Calu3 (cell line): ENCODE measurements at regions not wholly inside any gene's neighbourhood (a gene's known extent, or its start where the extent isn't known, plus 50 kb on each side); places are given as distances from the start of the nearest gene placed in this dataset.

Source experiments
- BruUV-seq: library from RNA; stranded (reverse); fragments of 400-500 nt; replicated peaks from 2 replicates; lab custom pipeline; 2021; lab: Mats Ljungman, UMichigan
- CTCF ChIA-PET: fragments of 300-600 bp; sonication (Branson Sonifier 250); formaldehyde crosslinking; loops from one replicate; lab custom pipeline; 2022; ENCODE audit warnings: antibody characterized with exemption; lab: Charles Lee
- DNase-seq: peaks from one replicate; pipeline ENCODE4 v3.0.0; 2022
- H3K27ac Mint-ChIP-seq: one replicate; pipeline ENCODE4 v1.8.0; 2022; ENCODE audit warnings: mixed read lengths; ENCODE audit not compliant: unreplicated experiment
- H3K27me3 Mint-ChIP-seq: one replicate; pipeline ENCODE4 v1.8.0; 2022; ENCODE audit warnings: mixed read lengths; ENCODE audit not compliant: unreplicated experiment
- H3K36me3 Mint-ChIP-seq: one replicate; pipeline ENCODE4 v1.8.0; 2022; ENCODE audit warnings: mild to moderate bottlenecking, moderate library complexity, mixed read lengths; ENCODE audit not compliant: insufficient read depth, unreplicated experiment
- H3K4me1 Mint-ChIP-seq: one replicate; pipeline ENCODE4 v1.8.0; 2022; ENCODE audit warnings: mild to moderate bottlenecking, low read depth, mixed read lengths; ENCODE audit not compliant: unreplicated experiment
- H3K4me3 Mint-ChIP-seq: one replicate; pipeline ENCODE4 v1.8.0; 2022; ENCODE audit warnings: mild to moderate bottlenecking, low read depth, moderate library complexity, mixed read lengths; ENCODE audit not compliant: unreplicated experiment
- H3K9me3 Mint-ChIP-seq: one replicate; pipeline ENCODE4 v1.8.0; 2022; ENCODE audit warnings: low read depth, mixed read lengths; ENCODE audit not compliant: unreplicated experiment
- CTCF ChIP-seq: fragments of 200-600 bp; IDR thresholded peaks from one replicate; pipeline ENCODE4 v1.8.0; 2022; ENCODE audit warnings: antibody characterized with exemption; ENCODE audit not compliant: unreplicated experiment
- intact Hi-C: fragments of 100-400 bp; cut with micrococcal nuclease; formaldehyde crosslinking; loops from one replicate; pipeline ENCODE4 v1.10.0; 2022; ENCODE audit not compliant: unreplicated experiment

- DNase-seq, result no peak
- no peak overlapping the region for H3K27ac Mint-ChIP-seq
These were observed 120.2 kb upstream of the PJA1 start for GRCh38 chrX:69285401-69285877.

DNA sequence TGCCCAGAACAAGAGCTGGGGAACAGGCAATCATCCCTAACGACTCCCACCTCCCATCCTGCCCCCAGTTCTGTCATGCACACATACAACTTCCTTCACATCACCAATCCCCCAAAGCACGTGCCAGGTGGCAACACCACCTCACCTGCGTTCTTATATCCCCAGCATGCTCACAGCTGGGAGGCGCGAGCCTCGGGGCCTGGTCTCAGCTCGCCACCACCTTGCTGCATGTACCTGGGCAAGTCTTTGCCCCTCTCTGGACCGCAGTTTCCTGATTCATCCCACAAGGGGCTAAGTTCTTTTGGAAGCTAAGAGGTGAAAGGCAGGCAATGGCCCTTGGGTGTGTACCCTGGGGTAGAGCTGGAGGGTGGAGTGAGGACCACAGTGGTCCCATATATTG, 119.2 kb upstream of the PJA1 start:
- CTCF ChIA-PET, result no interaction called here
- Mint-ChIP-seq H3K4me1 (peaks cover 8% of the 10 kb centered on the region), H3K9me3 (no peaks in the 10 kb centered on the region), H3K4me3 (no peak overlapping the region), H3K27me3 (no peaks in the 10 kb centered on the region), H3K36me3 (no peaks in the 10 kb centered on the region), H3K27ac (no peak overlapping the region)
- no peak for TF ChIP-seq CTCF
- no TSS peak for BruUV-seq
- intact Hi-C loops, result loop anchor here (5.0 to 10.0 kb wide), 2 partner anchors 62 to 130 kb away; no protein-coding TSS in a partner anchor
- no peak for DNase-seq

More at GRCh38 chrX:69285401-69285877, 120.2 kb upstream of the PJA1 start:
- TF ChIP-seq CTCF, result no peak
- H3K9me3 Mint-ChIP-seq, result no peaks in the 10 kb centered on the region
- no TSS peak for BruUV-seq
- no peaks in the 10 kb centered on the region for H3K36me3 Mint-ChIP-seq
- intact Hi-C loops, result loop anchor here (5.0 to 10.0 kb wide), 2 partner anchors 102 to 131 kb away; no protein-coding TSS in a partner anchor
- peak overlapping the region; percentile 26 for H3K4me3 Mint-ChIP-seq
- CTCF ChIA-PET, result no interaction called here
- H3K27me3 Mint-ChIP-seq, result peaks cover 2% of the 10 kb centered on the region
- peaks cover 8% of the 10 kb centered on the region for H3K4me1 Mint-ChIP-seq

DNA sequence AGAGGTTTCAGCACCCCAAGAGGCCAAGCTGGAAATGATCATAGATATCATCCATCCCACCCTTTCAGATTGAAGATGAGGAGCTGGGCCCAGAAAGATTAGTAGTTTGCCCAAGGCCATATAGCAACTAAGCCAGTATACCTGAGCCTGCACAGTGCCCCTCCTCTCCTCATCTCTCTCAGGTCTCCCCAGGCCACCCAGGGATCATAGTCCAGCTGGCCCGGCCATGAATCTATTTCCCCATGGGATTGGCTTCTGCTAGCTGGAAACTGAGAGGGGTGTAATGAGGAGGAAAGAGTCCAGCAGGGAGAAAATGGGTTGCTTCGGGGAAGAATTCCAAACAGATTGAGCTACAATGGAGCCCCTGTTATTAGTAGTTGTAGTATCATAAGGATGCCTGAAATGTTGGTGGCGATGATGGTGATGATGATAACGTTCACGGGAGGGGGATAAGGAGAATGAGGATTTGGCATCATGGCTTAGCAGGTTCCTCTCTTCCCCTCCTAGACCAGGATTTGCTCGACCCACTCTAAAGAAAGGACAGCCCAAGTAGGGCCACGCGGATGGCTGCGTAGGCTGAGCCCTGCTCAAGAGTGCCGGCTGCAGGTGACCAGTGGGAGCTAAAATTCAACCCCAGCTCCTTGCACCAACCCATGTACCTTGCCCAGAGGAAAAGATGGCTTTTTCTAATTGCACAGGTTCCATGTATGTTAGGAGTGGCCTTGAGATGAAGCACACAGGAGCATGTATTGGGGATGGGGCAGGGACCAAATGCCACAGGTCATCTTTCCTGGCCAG, 117.8 kb upstream of the PJA1 start:
- CTCF ChIA-PET, result interaction anchor here (0.6 to 1.8 kb wide), 3 partner anchors 127 to 461 kb away, joined by 3 to 8 read pairs (median 4); partner anchors contain the start of gene EFNB1
- Mint-ChIP-seq H3K27me3 (no peaks in the 10 kb centered on the region), H3K4me3 (no peak overlapping the region), H3K27ac (no peak overlapping the region), H3K4me1 (peaks cover 8% of the 10 kb centered on the region), H3K9me3 (no peaks in the 10 kb centered on the region), H3K36me3 (no peaks in the 10 kb centered on the region)
- DNase-seq, result no peak
- intact Hi-C loops, result loop anchor here (5.0 to 10.0 kb wide), 2 partner anchors 61 to 128 kb away; no protein-coding TSS in a partner anchor
- no peak for TF ChIP-seq CTCF
- no TSS peak for BruUV-seq

- TF ChIP-seq CTCF, result no peak
- Mint-ChIP-seq H3K4me1 (peaks cover 8% of the 10 kb centered on the region), H3K9me3 (no peaks in the 10 kb centered on the region), H3K27me3 (peaks cover 13% of the 10 kb centered on the region), H3K4me3 (no peak overlapping the region), H3K36me3 (no peaks in the 10 kb centered on the region), H3K27ac (no peak overlapping the region)
- CTCF ChIA-PET, result interaction anchor here (0.6 kb wide), 1 partner anchor 13 kb away, joined by 3 read pairs; no protein-coding TSS in a partner anchor
- intact Hi-C loops, result loop anchor here (5.0 to 10.0 kb wide), 2 partner anchors 59 to 126 kb away; no protein-coding TSS in a partner anchor
- no peak for DNase-seq
- no TSS peak for BruUV-seq
These were observed 115.7 kb upstream of the PJA1 start for GRCh38 chrX:69280933-69281332.
